ENCODE measurements at regions not wholly inside any gene's neighbourhood (a gene's known extent, or its start where the extent isn't known, plus 50 kb on each side); places are given as distances from the start of the nearest gene placed in this dataset.

- TF ChIP-seq EP300 (IDR thresholded peaks at IDR 0.05; ENCODE audit: borderline replicate concordance in 1 of 2, control insufficient read depth in 1 of 2, low read depth in 2 of 2, low read length in 2 of 2) (no peak), E2F4 (IDR thresholded peaks at IDR 0.05; ENCODE audit: low read depth, low read length) (no peak), MXI1 (IDR thresholded peaks at IDR 0.05; ENCODE audit: low read depth, low read length) (no peak)
Observed at GRCh38 chr6:48764286-48765044, 653.5 kb upstream of the PTCHD4 start.

All from GM12878 (cell line).